Stimulated activated memory B cell treated with anti-CD40 and anti-IgM and Interleukin-4, amounts not matched to agents 10 μg/mL and 1 μg/mL and 100 μg/mL, for 72 hours (primary cell): ENCODE measurements at regions not wholly inside any gene's neighbourhood (a gene's known extent, or its start where the extent isn't known, plus 50 kb on each side); places are given as distances from the start of the nearest gene placed in this dataset.

Experiments used
- ATAC-seq: fragments of 150-1000 bp; cut with Tn5 transposase; 2 replicates; pipeline ENCODE4 v1.10.0; 2021
- H3K27ac Mint-ChIP-seq: one replicate; pipeline ENCODE4 v1.8.0; 2022; ENCODE audit warnings: mild to moderate bottlenecking, mixed read lengths
- H3K27me3 Mint-ChIP-seq: one replicate; pipeline ENCODE4 v1.8.0; 2022; ENCODE audit warnings: mixed read lengths
- H3K36me3 Mint-ChIP-seq: one replicate; pipeline ENCODE4 v1.8.0; 2022; ENCODE audit warnings: mixed read lengths
- H3K4me1 Mint-ChIP-seq: one replicate; pipeline ENCODE4 v1.8.0; 2022; ENCODE audit warnings: mixed read lengths
- H3K4me3 Mint-ChIP-seq: one replicate; pipeline ENCODE4 v1.8.0; 2022; ENCODE audit warnings: mild to moderate bottlenecking, moderate library complexity, mixed read lengths
- H3K9me3 Mint-ChIP-seq: one replicate; pipeline ENCODE4 v1.8.0; 2022; ENCODE audit warnings: mixed read lengths

DNA sequence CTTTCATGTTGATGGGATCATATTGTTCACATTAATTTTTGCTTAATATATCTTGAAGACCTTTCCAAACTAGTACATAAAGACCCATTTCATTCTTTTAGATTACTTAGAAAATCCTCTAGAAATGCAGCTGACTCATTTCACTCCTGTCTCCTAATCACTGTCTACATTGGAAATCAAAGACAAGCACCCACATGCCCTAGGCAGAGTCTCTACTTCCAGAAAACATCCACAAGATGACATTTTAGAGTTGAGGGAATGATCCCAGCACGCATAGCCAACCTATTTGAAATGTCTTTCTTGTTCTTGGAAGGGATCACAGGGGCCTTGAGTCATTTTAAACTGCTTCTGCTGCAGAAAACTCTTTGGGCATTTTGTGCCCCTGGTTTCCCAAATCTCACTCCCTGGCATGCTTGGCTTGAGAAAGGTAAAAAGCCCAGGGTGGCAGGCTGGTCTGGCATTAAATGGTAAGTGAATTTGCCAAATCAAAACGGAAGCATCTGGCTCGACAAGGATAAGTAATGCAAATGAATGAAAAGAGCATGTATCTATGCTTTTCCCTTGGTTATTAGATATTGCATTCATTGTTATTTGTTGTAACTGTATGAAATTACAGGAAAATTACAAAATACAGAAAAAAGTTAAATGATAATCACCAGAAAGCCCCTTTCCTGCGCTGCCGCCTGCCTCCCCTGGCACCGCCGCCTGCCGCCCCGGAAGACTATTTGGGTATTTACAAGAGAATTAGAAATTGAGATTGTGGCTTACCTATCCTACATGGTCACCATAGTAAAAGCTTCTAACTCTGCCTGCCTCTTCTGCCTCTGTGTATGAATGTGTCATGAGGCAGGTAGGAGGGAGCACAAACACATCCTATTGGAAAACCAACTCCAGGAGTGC, 225.3 kb downstream of the PTEN start:
- H3K36me3 Mint-ChIP-seq, result no peaks in the 10 kb centered on the region
- no peak overlapping the region for H3K27ac Mint-ChIP-seq
- H3K4me1 Mint-ChIP-seq, result peaks cover 36% of the 10 kb centered on the region
- no peaks in the 10 kb centered on the region for H3K9me3 Mint-ChIP-seq
- H3K27me3 Mint-ChIP-seq, result no peaks in the 10 kb centered on the region
- H3K4me3 Mint-ChIP-seq, result no peak overlapping the region
- ATAC-seq, result no peak

DNA sequence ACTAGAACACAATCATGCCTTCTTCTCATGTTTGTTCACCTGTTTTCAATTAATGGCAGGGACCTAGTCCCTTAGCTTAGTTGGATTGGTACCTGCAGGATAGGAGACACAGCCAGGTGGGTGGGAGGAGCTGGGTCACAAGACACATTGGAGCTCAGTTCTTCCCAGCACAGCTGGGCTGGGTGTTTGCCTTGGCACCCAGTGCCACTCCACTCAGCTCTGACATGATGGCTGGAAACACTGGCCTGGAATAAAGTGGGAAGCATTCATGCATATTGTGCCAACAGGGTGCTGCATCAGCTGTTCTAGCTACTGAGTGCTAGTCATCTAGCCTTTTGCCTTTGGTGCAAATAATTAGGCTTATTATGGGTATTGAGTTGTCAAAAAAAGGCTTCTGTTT, 226.1 kb downstream of the PTEN start:
- H3K9me3 Mint-ChIP-seq, result no peaks in the 10 kb centered on the region
- H3K36me3 Mint-ChIP-seq, result no peaks in the 10 kb centered on the region
- no peaks in the 10 kb centered on the region for H3K27me3 Mint-ChIP-seq
- no peak for ATAC-seq
- H3K4me1 Mint-ChIP-seq, result peaks cover 40% of the 10 kb centered on the region
- H3K27ac Mint-ChIP-seq, result peak overlapping the region; percentile 35
- H3K4me3 Mint-ChIP-seq, result no peak overlapping the region

DNA sequence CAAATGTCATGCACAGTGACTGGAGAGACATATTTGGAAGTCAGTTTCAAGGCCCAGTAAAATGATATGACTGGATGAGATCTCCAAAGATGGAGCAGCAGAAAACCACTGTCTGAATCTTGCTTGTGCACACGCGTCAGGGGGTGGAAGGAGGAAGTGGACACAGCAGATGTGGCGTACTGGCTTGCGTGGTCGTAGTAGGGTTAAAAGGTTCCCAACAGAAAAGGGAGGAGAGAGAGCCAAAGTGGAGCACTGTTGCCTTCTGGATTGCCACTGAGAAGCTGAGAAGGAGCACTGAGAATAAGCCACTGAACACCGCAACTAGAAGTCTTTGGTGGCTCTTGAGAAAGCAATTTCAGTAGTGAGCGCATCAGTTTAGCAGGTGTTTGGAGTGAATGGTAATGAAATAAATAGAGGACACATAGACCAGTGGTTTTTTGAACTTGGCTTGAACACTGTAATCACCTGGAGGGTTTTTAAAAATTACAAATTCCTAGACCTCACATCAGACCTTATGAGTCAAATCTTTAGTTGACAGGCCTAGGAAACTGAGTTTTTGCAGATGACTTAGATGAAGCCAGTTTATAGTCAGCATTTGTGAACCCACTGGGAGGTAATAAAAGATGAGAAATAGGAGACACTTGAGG, 227.3 kb downstream of the PTEN start:
- Mint-ChIP-seq H3K9me3 (no peaks in the 10 kb centered on the region), H3K36me3 (no peaks in the 10 kb centered on the region), H3K27ac (peak overlapping the region; percentile 35), H3K27me3 (no peaks in the 10 kb centered on the region), H3K4me1 (peaks cover 43% of the 10 kb centered on the region), H3K4me3 (no peak overlapping the region)
- ATAC-seq, result no peak

DNA sequence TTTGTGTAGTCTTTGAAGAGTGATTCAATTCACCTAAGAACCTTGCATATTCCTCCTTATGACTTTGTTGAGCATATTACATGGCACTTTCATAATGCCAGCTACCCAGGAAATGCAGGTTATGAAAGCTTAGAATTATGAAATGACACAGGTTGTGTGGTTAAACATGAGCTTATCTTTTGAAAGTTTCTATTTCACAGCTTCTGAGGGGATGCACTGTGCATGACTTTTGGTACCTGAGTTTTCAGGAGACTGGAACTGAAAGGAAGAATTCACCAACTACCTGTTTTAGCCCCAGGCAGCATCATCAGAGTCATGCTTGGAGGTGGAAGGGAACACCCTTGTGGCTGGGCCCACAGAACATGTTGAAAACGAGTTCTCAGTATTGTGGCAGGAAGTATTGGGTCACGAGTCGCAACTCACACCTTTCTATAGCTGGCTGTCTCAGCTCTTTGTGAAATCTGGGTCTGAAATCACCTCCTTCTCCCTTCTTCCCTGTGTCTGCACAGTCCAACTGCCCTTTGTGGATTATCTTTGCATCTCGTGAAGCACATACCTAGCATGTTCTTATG, 228.2 kb downstream of the PTEN start:
- Mint-ChIP-seq H3K36me3 (no peaks in the 10 kb centered on the region), H3K27me3 (no peaks in the 10 kb centered on the region), H3K9me3 (no peaks in the 10 kb centered on the region), H3K4me3 (no peak overlapping the region), H3K4me1 (peaks cover 43% of the 10 kb centered on the region), H3K27ac (peak overlapping the region; percentile 35)
- peak; percentile 97 for ATAC-seq

DNA sequence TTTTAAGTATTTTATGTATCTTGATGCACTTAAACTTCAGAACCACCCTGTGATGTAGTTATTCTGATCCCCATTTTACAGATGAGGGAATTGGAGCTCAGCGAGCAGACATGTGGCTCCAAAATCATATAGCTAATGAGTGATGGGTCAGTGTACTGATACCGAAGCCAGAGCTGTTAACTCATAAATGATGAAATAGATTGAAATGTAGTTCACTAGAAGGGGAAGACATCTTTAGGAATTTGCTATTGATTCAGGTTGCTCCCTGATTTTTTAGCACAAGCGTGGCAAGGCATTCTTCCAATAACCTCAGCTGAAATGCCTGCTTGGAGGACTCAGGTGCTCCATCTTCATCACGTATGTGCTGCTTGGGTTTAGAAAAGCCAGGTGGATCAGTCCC, 228.8 kb downstream of the PTEN start:
- no peaks in the 10 kb centered on the region for H3K27me3 Mint-ChIP-seq
- H3K4me3 Mint-ChIP-seq, result no peak overlapping the region
- peaks cover 43% of the 10 kb centered on the region for H3K4me1 Mint-ChIP-seq
- no peaks in the 10 kb centered on the region for H3K9me3 Mint-ChIP-seq
- peak overlapping the region; percentile 18 for H3K27ac Mint-ChIP-seq
- ATAC-seq, result no peak
- H3K36me3 Mint-ChIP-seq, result no peaks in the 10 kb centered on the region

DNA sequence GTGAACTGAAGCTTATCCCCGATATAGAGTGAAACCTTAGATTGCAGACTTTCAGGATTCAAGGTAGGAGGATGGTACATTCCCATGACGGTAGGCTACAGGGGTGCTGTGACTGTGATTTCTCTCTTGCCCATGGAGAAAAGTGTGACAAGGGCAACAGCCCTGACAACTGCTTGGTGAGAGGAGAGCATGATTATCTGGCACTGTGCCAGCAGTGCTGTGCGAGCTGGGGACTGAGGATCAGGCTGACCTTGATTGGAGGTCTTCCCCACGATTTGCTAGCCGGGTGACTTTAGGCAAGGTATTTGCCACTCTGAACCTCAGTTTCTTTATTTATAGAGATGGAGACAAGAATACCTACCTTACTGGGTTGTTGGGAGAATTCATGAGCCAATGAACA, 229.5 kb downstream of the PTEN start:
- no peak for ATAC-seq
- Mint-ChIP-seq H3K9me3 (no peaks in the 10 kb centered on the region), H3K4me1 (peaks cover 43% of the 10 kb centered on the region), H3K27me3 (no peaks in the 10 kb centered on the region), H3K4me3 (no peak overlapping the region), H3K27ac (peak overlapping the region; percentile 18), H3K36me3 (no peaks in the 10 kb centered on the region)

DNA sequence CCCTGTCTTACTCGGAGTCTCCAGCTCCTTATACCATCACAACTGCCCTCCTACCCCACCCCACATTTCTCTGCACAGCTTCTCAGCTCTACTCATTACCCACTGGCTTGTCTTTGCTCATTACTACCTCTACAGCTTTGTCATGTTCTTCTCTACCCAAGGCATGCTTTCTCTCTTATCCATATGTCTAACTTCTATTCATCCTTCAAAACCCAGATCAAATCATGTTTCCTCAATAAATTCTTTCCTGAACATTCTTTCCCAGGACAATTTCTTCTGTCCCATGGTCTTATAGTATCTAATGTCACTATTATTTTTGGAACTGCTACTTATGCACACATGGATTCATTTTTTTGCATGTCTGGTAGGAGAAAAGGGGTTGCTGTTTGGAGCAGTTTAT, 231.4 kb downstream of the PTEN start:
- Mint-ChIP-seq H3K27ac (no peak overlapping the region), H3K27me3 (no peaks in the 10 kb centered on the region), H3K36me3 (no peaks in the 10 kb centered on the region), H3K9me3 (no peaks in the 10 kb centered on the region), H3K4me3 (no peak overlapping the region), H3K4me1 (peaks cover 39% of the 10 kb centered on the region)
- ATAC-seq, result no peak

DNA sequence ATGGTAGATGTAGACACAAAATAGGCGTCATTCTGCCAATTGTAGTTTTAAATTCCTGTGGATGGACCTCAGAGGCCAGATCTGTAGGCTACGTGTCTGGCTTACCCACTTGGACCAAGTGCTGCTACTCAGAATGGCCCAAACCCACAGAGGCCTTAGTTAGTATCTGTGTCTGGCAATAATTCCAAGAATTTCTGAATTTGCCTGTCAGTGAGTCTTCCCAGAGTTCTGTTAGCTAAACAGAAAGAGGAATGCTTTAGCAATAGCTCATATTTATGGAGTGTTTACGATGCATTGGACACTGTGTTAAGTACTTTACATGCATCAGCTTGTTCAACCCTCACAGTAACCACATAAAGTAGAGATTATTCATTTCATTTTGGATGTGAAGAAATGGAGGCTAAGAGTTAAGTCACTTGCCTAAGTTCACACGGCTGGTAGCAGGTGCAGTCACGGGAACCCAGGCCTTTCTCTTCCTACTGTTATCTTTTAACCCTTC, 231.8 kb downstream of the PTEN start:
- Mint-ChIP-seq H3K27ac (no peak overlapping the region), H3K4me3 (no peak overlapping the region), H3K36me3 (no peaks in the 10 kb centered on the region), H3K27me3 (no peaks in the 10 kb centered on the region), H3K4me1 (peaks cover 34% of the 10 kb centered on the region), H3K9me3 (no peaks in the 10 kb centered on the region)
- ATAC-seq, result no peak

DNA sequence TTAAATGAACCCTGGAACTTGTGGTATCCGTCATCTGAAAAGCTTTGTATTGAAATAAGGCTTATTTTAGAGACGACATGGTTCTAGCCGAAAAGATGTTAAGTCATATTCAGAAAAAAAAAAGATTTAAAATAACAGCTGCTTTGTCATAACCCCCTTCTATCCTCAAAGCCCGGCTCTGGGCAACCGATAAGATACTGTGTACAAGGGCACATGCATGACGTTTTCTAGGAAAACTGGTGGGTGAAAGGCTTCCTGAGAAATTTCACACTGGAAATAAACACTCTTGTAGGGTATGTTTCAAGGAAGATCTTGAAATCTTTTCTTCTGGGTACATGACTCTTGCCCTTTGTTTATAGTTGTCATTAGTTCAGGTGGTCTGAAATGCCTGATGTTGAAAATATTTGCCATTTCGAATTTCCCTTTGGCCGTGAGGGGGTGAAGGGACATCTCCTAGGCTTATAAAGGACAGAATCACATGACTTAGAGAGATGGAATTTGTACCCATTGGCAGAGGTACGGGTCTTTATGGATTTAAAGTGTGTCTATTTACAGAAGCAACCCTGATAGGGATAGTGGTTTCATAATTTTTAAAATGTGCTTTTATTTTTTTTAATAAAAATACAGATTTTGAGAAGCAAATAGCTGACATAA, 232.5 kb downstream of the PTEN start:
- Mint-ChIP-seq H3K27me3 (no peaks in the 10 kb centered on the region), H3K27ac (no peak overlapping the region), H3K4me1 (peaks cover 28% of the 10 kb centered on the region), H3K4me3 (no peak overlapping the region), H3K36me3 (no peaks in the 10 kb centered on the region), H3K9me3 (no peaks in the 10 kb centered on the region)
- no peak for ATAC-seq

DNA sequence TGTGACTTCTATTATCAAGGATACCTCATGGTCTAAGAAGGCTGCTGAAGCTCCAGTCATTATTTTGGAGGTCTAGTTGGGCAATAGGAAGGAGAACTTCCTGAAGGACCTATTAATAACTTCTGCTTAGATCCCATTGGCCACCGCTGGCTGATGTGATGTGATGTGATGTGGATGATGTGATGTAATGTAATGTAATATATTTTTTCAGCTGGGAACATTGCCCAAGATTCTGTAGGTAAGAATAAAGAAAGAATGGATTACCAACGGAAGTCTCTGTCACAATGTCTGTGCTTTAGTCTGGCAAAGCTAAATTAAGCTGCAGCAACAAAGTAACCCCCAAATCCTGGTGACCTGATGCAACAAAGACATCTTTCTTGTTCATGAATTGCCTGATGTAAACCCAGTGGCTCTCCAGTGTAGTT, 233.7 kb downstream of the PTEN start:
- no peak overlapping the region for H3K4me3 Mint-ChIP-seq
- peaks cover 24% of the 10 kb centered on the region for H3K4me1 Mint-ChIP-seq
- H3K9me3 Mint-ChIP-seq, result no peaks in the 10 kb centered on the region
- H3K27ac Mint-ChIP-seq, result no peak overlapping the region
- ATAC-seq, result no peak
- no peaks in the 10 kb centered on the region for H3K27me3 Mint-ChIP-seq
- no peaks in the 10 kb centered on the region for H3K36me3 Mint-ChIP-seq

DNA sequence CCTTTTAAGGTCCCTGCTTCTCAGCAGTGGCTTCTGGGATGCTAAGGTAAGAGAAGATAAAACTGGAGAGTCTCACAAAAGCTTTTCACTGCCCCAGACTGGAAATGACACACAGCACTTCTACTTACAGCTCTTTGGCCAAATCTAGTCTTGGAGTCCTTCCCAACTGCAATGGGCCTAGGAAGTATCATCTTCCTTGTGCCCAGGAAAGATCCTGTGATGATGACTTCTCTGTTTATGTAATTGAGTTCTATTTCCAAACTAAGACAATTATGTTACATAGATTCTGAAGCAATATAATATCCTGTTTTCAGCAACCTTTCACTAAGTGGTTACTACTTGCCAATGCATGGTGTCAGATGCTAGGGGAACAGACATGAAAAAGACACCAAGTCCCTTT, 234.1 kb downstream of the PTEN start:
- Mint-ChIP-seq H3K9me3 (no peaks in the 10 kb centered on the region), H3K4me1 (peaks cover 21% of the 10 kb centered on the region), H3K27ac (no peak overlapping the region), H3K36me3 (no peaks in the 10 kb centered on the region), H3K4me3 (no peak overlapping the region), H3K27me3 (no peaks in the 10 kb centered on the region)
- ATAC-seq, result no peak

DNA sequence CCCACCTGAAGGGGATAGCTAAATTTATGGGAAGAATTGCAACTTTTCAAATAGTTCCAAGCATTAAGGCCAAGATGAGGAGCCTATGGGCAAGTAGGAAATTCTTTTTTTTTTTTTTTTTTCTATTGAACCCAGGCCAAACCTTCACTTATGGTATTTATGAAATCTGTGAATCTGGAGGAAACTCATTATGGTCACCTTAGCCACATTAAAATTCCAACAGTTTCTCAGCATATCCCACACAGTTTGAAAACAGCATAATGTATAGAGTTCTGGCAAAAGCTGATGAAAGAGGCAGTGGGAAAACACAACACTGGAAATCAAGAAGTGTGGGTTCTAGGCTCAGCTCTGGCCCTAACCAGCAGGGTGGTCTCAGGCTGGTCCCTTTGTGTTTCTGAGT, 236.9 kb downstream of the PTEN start:
- Mint-ChIP-seq H3K27ac (no peak overlapping the region), H3K27me3 (no peaks in the 10 kb centered on the region), H3K4me1 (peaks cover 27% of the 10 kb centered on the region), H3K9me3 (no peaks in the 10 kb centered on the region), H3K4me3 (no peak overlapping the region), H3K36me3 (no peaks in the 10 kb centered on the region)
- ATAC-seq, result no peak

DNA sequence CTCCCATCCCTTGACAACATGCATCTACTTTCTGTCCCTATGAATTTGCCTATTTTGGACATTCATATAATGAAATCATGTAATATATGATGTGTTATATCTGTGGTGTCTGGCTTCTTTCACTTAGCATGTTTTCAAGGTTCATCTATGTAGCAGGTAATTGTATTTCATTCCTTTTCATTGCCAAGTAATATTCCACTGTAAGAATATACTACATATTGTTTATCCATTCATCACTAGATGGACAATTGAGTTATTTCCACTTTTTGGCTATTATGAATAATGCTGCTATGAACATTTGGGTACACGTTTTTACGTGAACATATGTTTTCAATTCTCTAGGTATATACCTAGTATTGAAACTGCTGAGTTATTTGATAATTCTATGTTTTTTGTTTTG, 238.2 kb downstream of the PTEN start:
- ATAC-seq, result no peak
- H3K9me3 Mint-ChIP-seq, result no peaks in the 10 kb centered on the region
- no peaks in the 10 kb centered on the region for H3K27me3 Mint-ChIP-seq
- no peaks in the 10 kb centered on the region for H3K36me3 Mint-ChIP-seq
- H3K27ac Mint-ChIP-seq, result no peak overlapping the region
- H3K4me1 Mint-ChIP-seq, result peaks cover 37% of the 10 kb centered on the region
- no peak overlapping the region for H3K4me3 Mint-ChIP-seq

DNA sequence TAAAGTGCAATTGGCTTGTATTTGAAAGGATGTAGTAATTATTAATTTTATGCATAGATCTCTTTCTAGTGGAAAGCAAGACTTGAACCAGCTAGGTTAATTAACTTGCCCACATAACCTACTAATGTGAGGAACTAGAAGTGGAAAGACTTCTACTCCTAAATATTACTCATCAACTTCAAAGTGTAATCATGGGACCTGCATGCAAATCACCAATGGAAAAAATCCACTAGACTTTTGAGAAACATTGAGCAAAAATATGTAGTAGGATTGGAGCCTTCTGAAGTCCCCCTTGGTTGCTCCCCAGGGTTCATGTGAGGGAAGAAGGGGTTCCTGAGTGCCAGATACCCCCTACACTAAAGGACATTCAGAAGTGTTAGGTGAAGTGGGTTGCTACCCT, 240.2 kb downstream of the PTEN start:
- Mint-ChIP-seq H3K9me3 (no peaks in the 10 kb centered on the region), H3K36me3 (no peaks in the 10 kb centered on the region), H3K4me1 (peaks cover 56% of the 10 kb centered on the region), H3K27ac (peak overlapping the region; percentile 33), H3K27me3 (no peaks in the 10 kb centered on the region), H3K4me3 (no peak overlapping the region)
- no peak for ATAC-seq

DNA sequence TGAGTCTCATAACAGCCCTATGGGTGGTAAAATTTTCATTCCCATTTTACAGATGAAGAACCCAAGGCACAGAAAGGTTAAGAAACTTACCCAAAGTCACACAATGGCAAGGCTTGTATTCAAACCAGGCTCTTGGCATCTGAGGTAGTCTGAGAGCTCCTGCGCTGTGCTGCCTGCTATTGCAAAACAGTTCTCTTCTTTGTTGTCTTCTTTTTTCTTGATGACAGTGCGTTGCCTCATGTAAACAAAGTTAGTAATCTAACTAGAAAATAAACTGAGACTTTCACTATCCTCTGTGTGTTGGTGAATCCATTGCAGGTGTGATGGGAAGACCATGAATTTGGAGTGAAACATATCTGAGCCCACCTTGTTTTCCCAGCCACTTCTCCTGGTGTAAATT, 240.8 kb downstream of the PTEN start:
- no peak for ATAC-seq
- Mint-ChIP-seq H3K27ac (peak overlapping the region; percentile 33), H3K4me3 (no peak overlapping the region), H3K36me3 (no peaks in the 10 kb centered on the region), H3K27me3 (no peaks in the 10 kb centered on the region), H3K9me3 (no peaks in the 10 kb centered on the region), H3K4me1 (peaks cover 56% of the 10 kb centered on the region)
